Mammary epithelial cell (primary cell): ENCODE measurements at regions not wholly inside any gene's neighbourhood (a gene's known extent, or its start where the extent isn't known, plus 50 kb on each side); places are given as distances from the start of the nearest gene placed in this dataset.

Source experiments
- EZH2 ChIP-seq: IDR thresholded peaks from 2 replicates; pipeline ENCODE4 v1.6.1; 2012; ENCODE audit warnings: low read length, inconsistent platforms, borderline replicate concordance
- TF ChIP-seq, protein P1 (sequence below), 2 donors: IDR thresholded peaks in 1 of 2; conservative IDR thresholded peaks in 1 of 2; 2 replicates each; pipeline ENCODE4 v1.5.1; 2011 to 2012; ENCODE audit warnings: inconsistent platforms in 2 of 2, low read length in 2 of 2, mild to moderate bottlenecking in 2 of 2, control low read depth in 1 of 2, low read depth in 1 of 2; ENCODE audit not compliant: insufficient read depth in 1 of 2; ENCODE audit errors: extremely low read depth in 1 of 2

DNA sequence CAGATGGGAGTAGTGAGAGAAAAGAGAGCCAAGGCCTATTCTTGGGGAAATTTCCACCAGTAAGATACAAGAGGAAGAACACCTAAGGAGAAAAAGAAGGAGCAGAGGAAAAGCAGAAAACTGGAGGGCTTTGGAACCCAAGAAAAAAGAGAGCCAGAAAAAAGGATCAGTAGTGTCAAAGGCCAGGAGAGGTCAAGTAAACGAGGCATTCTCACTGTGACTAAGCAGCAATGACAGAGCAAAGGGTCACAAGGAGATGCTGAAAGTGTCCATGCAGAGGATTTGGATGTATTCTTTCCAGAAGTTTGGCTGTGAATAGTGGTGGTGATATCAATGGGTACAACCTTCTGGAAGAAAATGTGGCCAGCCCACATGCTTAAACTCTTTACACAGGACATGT is 109.5 kb downstream of the DYNAP start:
- TF ChIP-seq, protein P1, sequence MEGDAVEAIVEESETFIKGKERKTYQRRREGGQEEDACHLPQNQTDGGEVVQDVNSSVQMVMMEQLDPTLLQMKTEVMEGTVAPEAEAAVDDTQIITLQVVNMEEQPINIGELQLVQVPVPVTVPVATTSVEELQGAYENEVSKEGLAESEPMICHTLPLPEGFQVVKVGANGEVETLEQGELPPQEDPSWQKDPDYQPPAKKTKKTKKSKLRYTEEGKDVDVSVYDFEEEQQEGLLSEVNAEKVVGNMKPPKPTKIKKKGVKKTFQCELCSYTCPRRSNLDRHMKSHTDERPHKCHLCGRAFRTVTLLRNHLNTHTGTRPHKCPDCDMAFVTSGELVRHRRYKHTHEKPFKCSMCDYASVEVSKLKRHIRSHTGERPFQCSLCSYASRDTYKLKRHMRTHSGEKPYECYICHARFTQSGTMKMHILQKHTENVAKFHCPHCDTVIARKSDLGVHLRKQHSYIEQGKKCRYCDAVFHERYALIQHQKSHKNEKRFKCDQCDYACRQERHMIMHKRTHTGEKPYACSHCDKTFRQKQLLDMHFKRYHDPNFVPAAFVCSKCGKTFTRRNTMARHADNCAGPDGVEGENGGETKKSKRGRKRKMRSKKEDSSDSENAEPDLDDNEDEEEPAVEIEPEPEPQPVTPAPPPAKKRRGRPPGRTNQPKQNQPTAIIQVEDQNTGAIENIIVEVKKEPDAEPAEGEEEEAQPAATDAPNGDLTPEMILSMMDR (conservative IDR thresholded peaks at IDR 0.05 in 1 of 2, IDR thresholded peaks at IDR 0.05 in 1 of 2; ENCODE audit: extremely low read depth in 1 of 2, insufficient read depth in 1 of 2, low read depth in 1 of 2, low read length in 2 of 2): no peak
- no peak for TF ChIP-seq EZH2
